IMR-90 (cell line): ENCODE measurements at regions not wholly inside any gene's neighbourhood (a gene's known extent, or its start where the extent isn't known, plus 50 kb on each side); places are given as distances from the start of the nearest gene placed in this dataset.
"Not testable (repeated sequence)": the region's sequence is repeated elsewhere in the genome, so short reads cannot be mapped to it uniquely, and the experiment has no call there.

ENCODE experiments used
- ATAC-seq: fragments of 200-7000 bp; cut with Tn5 transposase; 2 replicates; pipeline ENCODE4 v1.9.1; 2020; ENCODE audit warnings: low read depth, mild to moderate bottlenecking, moderate library complexity
- BruUV-seq: library from RNA; stranded (reverse); fragments of 400-500 nt; replicated peaks from 2 replicates; lab custom pipeline; 2021; lab: Mats Ljungman, UMichigan
- CTCF ChIA-PET: fragments of 300-600 bp; formaldehyde crosslinking; extraction: SDS; loops from one replicate; lab custom pipeline; 2021; ENCODE audit warnings: antibody characterized with exemption; lab: Yijun Ruan, JAX
- POLR2A ChIA-PET: fragments of 300-600 bp; sonication (Branson Sonifier 250); formaldehyde crosslinking; loops from one replicate; lab custom pipeline; 2022; ENCODE audit warnings: antibody characterized with exemption; ENCODE audit not compliant: unreplicated experiment; lab: Charles Lee
- DNase-seq: peaks from one replicate; pipeline ENCODE4 v3.0.0; 2013
- H2AFZ ChIP-seq: replicated peaks from 2 replicates; pipeline ENCODE3; 2013; ENCODE audit warnings: low read length, mild to moderate bottlenecking; ENCODE audit not compliant: poor library complexity
- H2AK5ac ChIP-seq: 2 replicates; pipeline ENCODE4 v1.6.1; 2013; ENCODE audit warnings: low read depth, low read length, inconsistent platforms
- H2AK9ac ChIP-seq: replicated peaks from 2 replicates; pipeline ENCODE3; 2013; ENCODE audit warnings: mild to moderate bottlenecking, low read depth, low read length, moderate library complexity; ENCODE audit not compliant: poor library complexity
- H2BK120ac ChIP-seq: 2 replicates; pipeline ENCODE4 v1.6.1; 2013; ENCODE audit warnings: low read depth, low read length, inconsistent platforms
- H2BK15ac ChIP-seq: 3 replicates; pipeline ENCODE4 v1.6.1; 2013; ENCODE audit warnings: low read depth, low read length, inconsistent platforms
- H2BK20ac ChIP-seq: 2 replicates; pipeline ENCODE4 v1.6.1; 2013; ENCODE audit warnings: low read depth, mild to moderate bottlenecking, inconsistent platforms, low read length, moderate library complexity
- H2BK5ac ChIP-seq: 2 replicates; pipeline ENCODE4 v1.6.1; 2013; ENCODE audit warnings: mild to moderate bottlenecking, low read depth, low read length, inconsistent platforms; ENCODE audit not compliant: poor library complexity, severe bottlenecking
- H3K14ac ChIP-seq: replicated peaks from 2 replicates; pipeline ENCODE4 v1.6.1; 2013; ENCODE audit warnings: low read depth, low read length, inconsistent platforms
- H3K18ac ChIP-seq: 2 replicates; pipeline ENCODE4 v1.6.1; 2013; ENCODE audit warnings: low read depth, low read length, control low read depth
- H3K23ac ChIP-seq: 2 replicates; pipeline ENCODE4 v1.6.1; 2013; ENCODE audit warnings: low read depth, low read length, inconsistent platforms
- H3K27ac ChIP-seq: 2 replicates; pipeline ENCODE4 v1.5.1; 2013; ENCODE audit warnings: mild to moderate bottlenecking, control low read depth, low read length; ENCODE audit not compliant: insufficient read depth
- H3K27me3 ChIP-seq: 2 replicates; pipeline ENCODE4 v1.6.1; 2013; ENCODE audit warnings: low read length; ENCODE audit not compliant: control insufficient read depth, insufficient read depth
- H3K36me3 ChIP-seq: 2 replicates; pipeline ENCODE4 v1.6.1; 2013; ENCODE audit warnings: low read length, mixed read lengths; ENCODE audit not compliant: control insufficient read depth, insufficient read depth
- H3K4ac ChIP-seq: 2 replicates; pipeline ENCODE4 v1.6.1; 2013; ENCODE audit warnings: low read depth, low read length, inconsistent platforms
- H3K4me1 ChIP-seq: 2 replicates; pipeline ENCODE4 v1.6.1; 2013; ENCODE audit warnings: low read length, mixed read lengths; ENCODE audit not compliant: control insufficient read depth, insufficient read depth
- H3K4me2 ChIP-seq: 2 replicates; pipeline ENCODE4 v1.6.1; 2013; ENCODE audit warnings: low read depth, mild to moderate bottlenecking, control low read depth, low read length, moderate library complexity
- H3K4me3 ChIP-seq: 2 replicates; pipeline ENCODE4 v1.5.1; 2013; ENCODE audit warnings: low read depth, mild to moderate bottlenecking, control low read depth, low read length, moderate library complexity; ENCODE audit not compliant: insufficient read depth
- H3K56ac ChIP-seq: 2 replicates; pipeline ENCODE4 v1.6.1; 2013; ENCODE audit warnings: low read length, inconsistent platforms; ENCODE audit not compliant: insufficient read depth; ENCODE audit errors: extremely low read depth
- H3K79me1 ChIP-seq, 2 experiments: 2 replicates each; pipeline ENCODE4 v1.6.1; 2013; ENCODE audit warnings: low read length in 2 of 2, inconsistent platforms in 1 of 2, low read depth in 1 of 2
- H3K9ac ChIP-seq: 2 replicates; pipeline ENCODE4 v1.6.1; 2013; ENCODE audit warnings: low read depth, low read length, control low read depth
- H3K9me1 ChIP-seq: 2 replicates; pipeline ENCODE4 v1.6.1; 2013; ENCODE audit warnings: low read length, inconsistent platforms; ENCODE audit not compliant: insufficient read depth
- H3K9me3 ChIP-seq: 2 replicates; pipeline ENCODE4 v1.6.1; 2013; ENCODE audit warnings: low read length; ENCODE audit not compliant: control insufficient read depth, insufficient read depth
- H4K20me1 ChIP-seq: 2 replicates; pipeline ENCODE4 v1.6.1; 2013; ENCODE audit warnings: low read length, inconsistent platforms; ENCODE audit not compliant: insufficient read depth
- H4K5ac ChIP-seq: 2 replicates; pipeline ENCODE4 v1.6.1; 2013; ENCODE audit warnings: mild to moderate bottlenecking, low read depth, low read length, control low read depth
- H4K8ac ChIP-seq, 2 experiments: 2 replicates each; pipeline ENCODE4 v1.6.1; 2013; ENCODE audit warnings: low read depth in 2 of 2, low read length in 2 of 2, control low read depth in 1 of 2, inconsistent platforms in 1 of 2
- H4K91ac ChIP-seq: 2 replicates; pipeline ENCODE4 v1.6.1; 2013; ENCODE audit warnings: low read depth, low read length, inconsistent platforms; ENCODE audit not compliant: insufficient read depth
- FOS ChIP-seq: fragments of 150-350 bp; IDR thresholded peaks from 2 replicates; pipeline ENCODE4 v1.6.1; 2016; ENCODE audit warnings: low read depth, low read length
- MXI1 ChIP-seq: IDR thresholded peaks from 2 replicates; pipeline ENCODE4 v1.6.1; 2012; ENCODE audit warnings: low read depth, mild to moderate bottlenecking, low read length, moderate library complexity, borderline replicate concordance
- WGBS, 2 experiments: methylation state at CpG; one replicate each; pipeline versions ENCODE4 v1.1.5 to v1.1.7; 2013; ENCODE audit warnings: missing lambda C conversion rate in 2 of 2; ENCODE audit not compliant: insufficient read length in 1 of 2; ENCODE audit errors: extremely low coverage in 2 of 2; 5-methylcytosine and 5-hydroxymethylcytosine counted together
- dilution Hi-C: fragments of 300-500 bp; cut with HindIII; formaldehyde crosslinking; loops from one replicate; pipeline ENCODE4 v1.14.3; 2018; ENCODE audit warnings: low sequenced_read_pairs; ENCODE audit not compliant: unreplicated experiment
- in situ Hi-C: fragments of 300-500 bp; cut with MboI; formaldehyde crosslinking; loops from 3 replicates; pipeline ENCODE4 v1.14.3; 2019; ENCODE audit warnings: low sequenced_read_pairs, inconsistent platforms, mixed read lengths
- intact Hi-C: fragments of 100-400 bp; cut with micrococcal nuclease; formaldehyde crosslinking; loops from 2 replicates; pipeline ENCODE4 v1.10.0; 2022

DNA sequence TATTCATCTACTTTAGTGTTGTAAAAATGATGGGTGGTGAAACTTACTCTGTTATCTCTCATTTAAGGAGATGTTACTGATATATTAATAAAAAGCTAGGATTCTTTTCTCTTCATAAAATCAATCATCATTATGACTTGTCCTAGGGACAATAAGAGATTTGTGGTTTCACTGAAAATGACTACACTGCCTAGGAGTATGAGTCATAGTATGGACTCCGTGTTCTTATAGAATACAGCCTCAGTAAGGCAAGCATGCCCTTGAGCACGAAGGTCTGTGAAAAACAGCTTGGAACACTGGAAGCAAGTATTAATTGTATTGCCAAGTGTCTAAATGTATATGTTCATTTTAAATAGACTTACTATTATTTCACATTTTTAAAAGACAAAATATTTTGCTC, 749.2 kb upstream of the PCDH15 start:
- Histone ChIP-seq H2BK120ac (no peak overlapping the region), H4K91ac (no peak overlapping the region), H2BK15ac (no peak overlapping the region), H3K79me1 (no peaks in the 10 kb centered on the region), H3K27me3 (no peaks in the 10 kb centered on the region), H3K23ac (no peak overlapping the region), H3K36me3 (no peaks in the 10 kb centered on the region), H3K14ac (no peak overlapping the region), H2AK9ac (no peak overlapping the region), H3K4me1 (no peaks in the 10 kb centered on the region), H3K27ac (no peak overlapping the region), H3K9ac (no peak overlapping the region), H4K5ac (no peak overlapping the region), H3K4me3 (no peak overlapping the region), H2AK5ac (no peak overlapping the region), H3K4ac (no peak overlapping the region), H2BK20ac (no peak overlapping the region), H3K9me1 (no peaks in the 10 kb centered on the region), H3K56ac (no peak overlapping the region), H4K8ac (no peak overlapping the region), H2AFZ (no peak overlapping the region), H2BK5ac (no peak overlapping the region), H3K4me2 (no peak overlapping the region), H3K9me3 (no peaks in the 10 kb centered on the region), H4K20me1 (no peaks in the 10 kb centered on the region), H3K18ac (no peak overlapping the region)
- TF ChIP-seq MXI1 (no peak), FOS (no peak)
- no CpG with 5 or more reads among the region's 2 CpGs for WGBS, 2 experiments
- POLR2A ChIA-PET = no interaction called here
- in situ Hi-C loops = no loop called here
- ATAC-seq (no peak), DNase-seq (no peak)
- intact Hi-C loops = no loop called here
- dilution Hi-C loops = no loop called here
- no TSS peak for BruUV-seq
- CTCF ChIA-PET = no interaction called here

DNA sequence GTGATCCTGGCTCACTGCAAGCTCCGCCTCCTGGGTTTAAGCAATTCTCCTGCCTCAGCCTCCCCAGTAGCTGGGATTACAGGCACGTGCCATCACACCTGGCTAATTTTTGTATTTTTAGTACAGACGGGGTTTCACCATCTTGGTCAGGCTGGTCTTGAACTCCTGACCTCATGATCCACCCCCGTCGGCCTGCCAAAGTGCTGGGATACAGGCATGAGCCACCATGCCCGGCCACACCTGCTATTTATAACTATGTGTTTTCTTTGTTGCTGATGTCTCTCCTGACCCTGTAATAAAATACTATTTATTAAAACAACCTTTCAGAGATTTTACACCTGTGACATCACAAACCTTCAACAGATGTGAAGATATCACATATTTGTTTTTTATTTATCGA, 736.5 kb upstream of the PCDH15 start:
- ATAC-seq, dilution Hi-C loops, H2AK9ac ChIP-seq, H2BK120ac ChIP-seq, H2AFZ ChIP-seq, H2BK5ac ChIP-seq, H3K23ac ChIP-seq, H3K14ac ChIP-seq, H4K5ac ChIP-seq, H3K18ac ChIP-seq, intact Hi-C loops, CTCF ChIA-PET, H4K20me1 ChIP-seq, H3K79me1 ChIP-seq, H2BK20ac ChIP-seq, H3K9me3 ChIP-seq, H2AK5ac ChIP-seq, H3K4ac ChIP-seq, BruUV-seq, POLR2A ChIA-PET, H3K9me1 ChIP-seq, H3K27me3 ChIP-seq, in situ Hi-C loops, DNase-seq, H3K4me2 ChIP-seq, H3K27ac ChIP-seq, H2BK15ac ChIP-seq, H4K8ac ChIP-seq, H3K4me1 ChIP-seq, H3K9ac ChIP-seq, H3K4me3 ChIP-seq, H3K56ac ChIP-seq, H4K91ac ChIP-seq, H3K36me3 ChIP-seq: not testable (repeated sequence)
- 36% methylated on average over 3 of the region's 7 CpGs; no CpG with 5 or more reads in 1 of the 2 experiments for WGBS, 2 experiments
